ENCODE measurements at regions not wholly inside any gene's neighbourhood (a gene's known extent, or its start where the extent isn't known, plus 50 kb on each side); places are given as distances from the start of the nearest gene placed in this dataset.

DNA sequence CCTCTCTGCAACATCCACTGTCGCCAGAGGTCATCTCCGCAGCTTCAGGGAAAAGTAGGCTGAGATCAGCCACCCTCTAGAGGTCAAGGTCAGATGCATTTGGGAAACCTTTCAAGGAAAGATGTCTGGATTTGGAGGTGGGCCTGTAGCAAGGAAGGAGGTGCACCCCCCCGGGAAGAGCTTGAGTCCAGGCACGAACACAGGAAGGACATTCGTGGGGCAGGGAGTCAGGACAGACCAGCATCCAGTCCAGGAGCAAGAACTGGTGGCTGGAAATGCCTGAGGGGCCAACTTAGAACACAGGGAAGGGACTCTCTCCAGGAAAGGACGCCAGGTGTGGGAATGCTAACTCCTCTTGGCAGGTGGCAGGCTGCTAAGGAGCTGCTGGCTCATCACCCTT, 614.1 kb upstream of the MGMT start:
- TF ChIP-seq, protein P1, sequence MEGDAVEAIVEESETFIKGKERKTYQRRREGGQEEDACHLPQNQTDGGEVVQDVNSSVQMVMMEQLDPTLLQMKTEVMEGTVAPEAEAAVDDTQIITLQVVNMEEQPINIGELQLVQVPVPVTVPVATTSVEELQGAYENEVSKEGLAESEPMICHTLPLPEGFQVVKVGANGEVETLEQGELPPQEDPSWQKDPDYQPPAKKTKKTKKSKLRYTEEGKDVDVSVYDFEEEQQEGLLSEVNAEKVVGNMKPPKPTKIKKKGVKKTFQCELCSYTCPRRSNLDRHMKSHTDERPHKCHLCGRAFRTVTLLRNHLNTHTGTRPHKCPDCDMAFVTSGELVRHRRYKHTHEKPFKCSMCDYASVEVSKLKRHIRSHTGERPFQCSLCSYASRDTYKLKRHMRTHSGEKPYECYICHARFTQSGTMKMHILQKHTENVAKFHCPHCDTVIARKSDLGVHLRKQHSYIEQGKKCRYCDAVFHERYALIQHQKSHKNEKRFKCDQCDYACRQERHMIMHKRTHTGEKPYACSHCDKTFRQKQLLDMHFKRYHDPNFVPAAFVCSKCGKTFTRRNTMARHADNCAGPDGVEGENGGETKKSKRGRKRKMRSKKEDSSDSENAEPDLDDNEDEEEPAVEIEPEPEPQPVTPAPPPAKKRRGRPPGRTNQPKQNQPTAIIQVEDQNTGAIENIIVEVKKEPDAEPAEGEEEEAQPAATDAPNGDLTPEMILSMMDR (IDR thresholded peaks at IDR 0.05; ENCODE audit: low read depth, low read length, missing input control), result no peak
- TF ChIP-seq, protein P2, sequence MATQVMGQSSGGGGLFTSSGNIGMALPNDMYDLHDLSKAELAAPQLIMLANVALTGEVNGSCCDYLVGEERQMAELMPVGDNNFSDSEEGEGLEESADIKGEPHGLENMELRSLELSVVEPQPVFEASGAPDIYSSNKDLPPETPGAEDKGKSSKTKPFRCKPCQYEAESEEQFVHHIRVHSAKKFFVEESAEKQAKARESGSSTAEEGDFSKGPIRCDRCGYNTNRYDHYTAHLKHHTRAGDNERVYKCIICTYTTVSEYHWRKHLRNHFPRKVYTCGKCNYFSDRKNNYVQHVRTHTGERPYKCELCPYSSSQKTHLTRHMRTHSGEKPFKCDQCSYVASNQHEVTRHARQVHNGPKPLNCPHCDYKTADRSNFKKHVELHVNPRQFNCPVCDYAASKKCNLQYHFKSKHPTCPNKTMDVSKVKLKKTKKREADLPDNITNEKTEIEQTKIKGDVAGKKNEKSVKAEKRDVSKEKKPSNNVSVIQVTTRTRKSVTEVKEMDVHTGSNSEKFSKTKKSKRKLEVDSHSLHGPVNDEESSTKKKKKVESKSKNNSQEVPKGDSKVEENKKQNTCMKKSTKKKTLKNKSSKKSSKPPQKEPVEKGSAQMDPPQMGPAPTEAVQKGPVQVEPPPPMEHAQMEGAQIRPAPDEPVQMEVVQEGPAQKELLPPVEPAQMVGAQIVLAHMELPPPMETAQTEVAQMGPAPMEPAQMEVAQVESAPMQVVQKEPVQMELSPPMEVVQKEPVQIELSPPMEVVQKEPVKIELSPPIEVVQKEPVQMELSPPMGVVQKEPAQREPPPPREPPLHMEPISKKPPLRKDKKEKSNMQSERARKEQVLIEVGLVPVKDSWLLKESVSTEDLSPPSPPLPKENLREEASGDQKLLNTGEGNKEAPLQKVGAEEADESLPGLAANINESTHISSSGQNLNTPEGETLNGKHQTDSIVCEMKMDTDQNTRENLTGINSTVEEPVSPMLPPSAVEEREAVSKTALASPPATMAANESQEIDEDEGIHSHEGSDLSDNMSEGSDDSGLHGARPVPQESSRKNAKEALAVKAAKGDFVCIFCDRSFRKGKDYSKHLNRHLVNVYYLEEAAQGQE (IDR thresholded peaks at IDR 0.05), result no peak
- no peak for TF ChIP-seq YY1 (IDR thresholded peaks at IDR 0.05)
- no peak for TF ChIP-seq GABPA (IDR thresholded peaks at IDR 0.05 in 1 of 2, conservative IDR thresholded peaks at IDR 0.05 in 1 of 2)

Data from liver (tissue), 3 donors.